ENCODE measurements at regions not wholly inside any gene's neighbourhood (a gene's known extent, or its start where the extent isn't known, plus 50 kb on each side); places are given as distances from the start of the nearest gene placed in this dataset.

DNA sequence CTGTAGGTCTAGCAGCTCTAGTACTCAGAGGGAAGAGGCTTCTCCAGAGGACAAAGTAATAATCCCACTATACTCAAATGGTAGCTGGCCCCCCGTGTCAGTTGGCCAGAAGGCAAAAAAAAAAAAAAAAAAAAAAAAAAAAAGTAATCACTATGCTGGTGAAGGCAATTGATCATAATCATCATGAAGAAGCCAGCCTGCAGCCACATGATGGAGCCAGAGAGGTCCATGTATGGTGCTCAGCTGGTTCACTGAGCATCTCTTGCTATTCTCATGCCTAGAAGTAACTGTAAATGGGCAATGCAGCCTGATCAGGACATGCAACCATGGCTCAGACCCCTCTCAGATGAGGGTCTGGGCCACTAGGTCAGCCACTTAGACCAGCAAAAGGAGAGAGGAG is 378.8 kb downstream of the MED13L start:
- no peaks in the 10 kb centered on the region for H3K36me3 ChIP-seq
- no peak overlapping the region for H3K27ac ChIP-seq
- H3K27me3 ChIP-seq: no peaks in the 10 kb centered on the region
- H2AFZ ChIP-seq (replicated peaks): no peak overlapping the region
- H3K36me3 Mint-ChIP-seq: no peaks in the 10 kb centered on the region
- no peaks in the 10 kb centered on the region for H3K79me2 ChIP-seq (ENCODE audit: low read depth)
- H3K4me3 ChIP-seq: no peak overlapping the region
- H3K4me1 ChIP-seq: no peaks in the 10 kb centered on the region
- H3K4me2 ChIP-seq: no peak overlapping the region
- no peaks in the 10 kb centered on the region for H3K9me3 ChIP-seq (ENCODE audit: low read depth)
- peaks cover 2% of the 10 kb centered on the region for H3K9me3 Mint-ChIP-seq
- no peaks in the 10 kb centered on the region for H3K4me1 Mint-ChIP-seq
- DNase-seq (ENCODE audit: low spot score): no peak
- peaks cover 10% of the 10 kb centered on the region for H3K27me3 Mint-ChIP-seq (ENCODE audit: insufficient read depth, low read depth)
- H3K9ac ChIP-seq: no peak overlapping the region
- no peaks in the 10 kb centered on the region for H3F3A ChIP-seq (ENCODE audit: low read depth)
- no peak overlapping the region for H3K27ac Mint-ChIP-seq
- TF ChIP-seq EZH2phosphoT487 (IDR thresholded peaks at IDR 0.05) (no peak), EZH2 (IDR thresholded peaks at IDR 0.05) (no peak), CTCF (IDR thresholded peaks at IDR 0.05) (no peak)
- H4K20me1 ChIP-seq (ENCODE audit: low read depth): no peaks in the 10 kb centered on the region
- H3K4me3 Mint-ChIP-seq: no peak overlapping the region

- Histone ChIP-seq H3K4me3 (no peak overlapping the region), H3K79me2 (ENCODE audit: low read depth) (no peaks in the 10 kb centered on the region), H3K9me3 (ENCODE audit: low read depth) (no peaks in the 10 kb centered on the region), H3K27ac (no peak overlapping the region), H3F3A (ENCODE audit: low read depth) (no peaks in the 10 kb centered on the region), H2AFZ (replicated peaks) (no peak overlapping the region), H3K9ac (no peak overlapping the region), H3K4me1 (no peaks in the 10 kb centered on the region), H3K27me3 (no peaks in the 10 kb centered on the region), H4K20me1 (ENCODE audit: low read depth) (no peaks in the 10 kb centered on the region), H3K4me2 (no peak overlapping the region), H3K36me3 (no peaks in the 10 kb centered on the region)
- Mint-ChIP-seq H3K36me3 (no peaks in the 10 kb centered on the region), H3K9me3 (peaks cover 2% of the 10 kb centered on the region), H3K4me1 (no peaks in the 10 kb centered on the region), H3K27ac (no peak overlapping the region), H3K4me3 (no peak overlapping the region), H3K27me3 (ENCODE audit: insufficient read depth, low read depth) (peaks cover 8% of the 10 kb centered on the region)
- DNase-seq (ENCODE audit: low spot score): no peak
- TF ChIP-seq EZH2 (IDR thresholded peaks at IDR 0.05) (no peak), EZH2phosphoT487 (IDR thresholded peaks at IDR 0.05) (no peak), CTCF (IDR thresholded peaks at IDR 0.05) (no peak)
Measured at GRCh38 chr12:115897729-115898128, 379.8 kb downstream of the MED13L start.

DNA sequence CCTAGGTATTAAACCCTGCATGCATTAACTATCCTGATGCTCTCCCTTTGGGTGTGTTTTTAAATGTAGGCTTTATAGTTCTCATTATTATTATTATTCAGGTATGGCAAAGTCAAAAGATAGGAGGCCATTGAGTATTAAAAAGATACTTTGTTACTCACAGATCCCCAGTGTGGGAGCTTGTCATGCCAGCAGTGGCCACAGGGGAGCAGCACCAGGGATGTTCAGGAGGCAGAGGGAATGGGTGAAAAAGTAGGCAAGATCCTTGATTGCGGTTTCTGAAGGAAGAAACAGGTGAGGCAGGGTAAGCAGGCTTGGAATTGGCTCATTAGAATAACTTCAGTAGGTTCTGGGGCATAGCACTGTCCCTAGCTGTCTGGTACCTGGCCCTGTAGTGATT is 382.2 kb downstream of the MED13L start:
- H3K9me3 Mint-ChIP-seq: peaks cover 2% of the 10 kb centered on the region
- H3K4me3 Mint-ChIP-seq: no peak overlapping the region
- H3K27me3 Mint-ChIP-seq (ENCODE audit: insufficient read depth, low read depth): peaks cover 8% of the 10 kb centered on the region
- no peak overlapping the region for H2AFZ ChIP-seq (replicated peaks)
- no peak overlapping the region for H3K9ac ChIP-seq
- no peak overlapping the region for H3K27ac Mint-ChIP-seq
- no peaks in the 10 kb centered on the region for H3K9me3 ChIP-seq (ENCODE audit: low read depth)
- H3K27ac ChIP-seq: no peak overlapping the region
- no peaks in the 10 kb centered on the region for H3K36me3 Mint-ChIP-seq
- DNase-seq (ENCODE audit: low spot score): no peak
- peaks cover 14% of the 10 kb centered on the region for H3K4me1 ChIP-seq
- H3K27me3 ChIP-seq: no peaks in the 10 kb centered on the region
- H3K4me2 ChIP-seq: no peak overlapping the region
- peaks cover 17% of the 10 kb centered on the region for H3F3A ChIP-seq (ENCODE audit: low read depth)
- no peaks in the 10 kb centered on the region for H4K20me1 ChIP-seq (ENCODE audit: low read depth)
- no peaks in the 10 kb centered on the region for H3K79me2 ChIP-seq (ENCODE audit: low read depth)
- TF ChIP-seq EZH2phosphoT487 (IDR thresholded peaks at IDR 0.05) (no peak), CTCF (IDR thresholded peaks at IDR 0.05) (peak; percentile 52)
- peaks cover 4% of the 10 kb centered on the region for H3K4me1 Mint-ChIP-seq
- no peaks in the 10 kb centered on the region for H3K36me3 ChIP-seq
- H3K4me3 ChIP-seq: no peak overlapping the region
